Fibroblast of skin of back (primary cell): ENCODE measurements at regions not wholly inside any gene's neighbourhood (a gene's known extent, or its start where the extent isn't known, plus 50 kb on each side); places are given as distances from the start of the nearest gene placed in this dataset.

ENCODE experiments used
- DNase-seq: peaks from one replicate; pipeline ENCODE4 v3.0.0-alpha.2; 2013

DNA sequence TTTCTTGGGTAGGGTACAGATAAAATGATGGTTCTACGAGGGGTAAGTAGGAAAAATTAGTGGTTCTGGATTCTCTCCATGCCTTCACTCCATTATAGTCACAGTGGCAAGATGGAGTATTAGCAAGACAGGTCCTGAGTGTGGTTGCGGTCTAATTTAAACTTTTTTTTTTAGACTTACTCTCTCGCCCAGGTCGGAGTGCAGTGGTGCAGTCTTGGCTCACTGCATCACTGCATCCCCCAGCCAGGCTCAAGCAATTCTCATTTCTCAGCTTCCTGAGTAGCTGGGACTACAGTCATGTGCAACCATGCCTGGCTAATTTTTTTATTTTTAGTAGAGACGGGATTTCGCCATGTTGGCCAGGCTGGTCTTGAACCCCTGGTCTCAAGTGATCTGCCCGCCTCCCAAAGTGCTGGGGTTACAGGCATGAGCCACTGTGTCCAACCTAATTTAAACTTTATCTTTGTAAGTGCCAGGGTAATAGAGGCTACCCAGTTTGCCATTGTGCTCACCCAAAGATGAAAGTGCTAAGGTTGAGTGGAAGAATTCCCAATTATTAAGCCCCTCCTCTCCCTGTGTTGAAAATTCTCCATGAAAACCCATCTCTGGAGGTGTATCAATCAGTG lies 135.6 kb downstream of the TM9SF2 start:
- DNase-seq, result no peak

DNA sequence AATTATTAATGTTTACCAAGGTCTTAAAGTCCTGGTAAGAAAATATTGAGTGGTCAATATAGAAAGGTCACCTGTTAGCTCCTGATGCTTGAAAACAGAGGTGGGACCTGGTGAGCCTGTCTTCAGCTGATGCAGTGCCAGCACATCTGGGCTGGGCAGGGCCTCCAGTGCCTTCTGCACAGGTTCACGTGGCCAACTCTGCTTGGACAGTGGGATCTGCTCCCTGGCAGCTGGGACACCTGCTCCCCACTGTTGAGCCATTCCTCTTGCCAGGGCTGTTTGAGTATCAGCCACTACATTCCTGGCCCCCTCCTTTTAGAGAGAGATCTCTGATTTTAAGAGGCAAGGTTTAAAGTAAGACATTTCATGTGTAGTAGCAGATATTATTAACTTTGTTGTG lies 135.0 kb downstream of the TM9SF2 start:
- no peak for DNase-seq

DNA sequence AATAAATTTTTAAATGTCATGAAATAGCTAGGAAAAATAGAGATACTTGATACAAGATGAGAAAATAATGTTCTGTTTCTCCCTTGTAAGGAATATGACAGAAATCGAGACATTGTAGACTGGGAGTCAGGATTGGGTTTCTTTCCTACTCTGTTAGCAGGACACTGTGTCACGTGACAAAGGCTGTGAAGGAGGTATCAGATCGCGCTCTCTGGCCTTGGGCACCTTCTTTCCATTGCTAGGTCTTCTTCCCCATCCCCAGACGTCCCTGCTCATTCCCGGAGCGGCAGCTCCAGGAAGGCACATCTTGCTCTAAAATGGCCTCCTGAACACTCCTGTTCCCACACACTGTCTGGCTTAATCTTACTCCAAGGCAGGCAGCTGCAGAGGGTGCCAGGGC lies 133.4 kb downstream of the TM9SF2 start:
- no peak for DNase-seq

DNA sequence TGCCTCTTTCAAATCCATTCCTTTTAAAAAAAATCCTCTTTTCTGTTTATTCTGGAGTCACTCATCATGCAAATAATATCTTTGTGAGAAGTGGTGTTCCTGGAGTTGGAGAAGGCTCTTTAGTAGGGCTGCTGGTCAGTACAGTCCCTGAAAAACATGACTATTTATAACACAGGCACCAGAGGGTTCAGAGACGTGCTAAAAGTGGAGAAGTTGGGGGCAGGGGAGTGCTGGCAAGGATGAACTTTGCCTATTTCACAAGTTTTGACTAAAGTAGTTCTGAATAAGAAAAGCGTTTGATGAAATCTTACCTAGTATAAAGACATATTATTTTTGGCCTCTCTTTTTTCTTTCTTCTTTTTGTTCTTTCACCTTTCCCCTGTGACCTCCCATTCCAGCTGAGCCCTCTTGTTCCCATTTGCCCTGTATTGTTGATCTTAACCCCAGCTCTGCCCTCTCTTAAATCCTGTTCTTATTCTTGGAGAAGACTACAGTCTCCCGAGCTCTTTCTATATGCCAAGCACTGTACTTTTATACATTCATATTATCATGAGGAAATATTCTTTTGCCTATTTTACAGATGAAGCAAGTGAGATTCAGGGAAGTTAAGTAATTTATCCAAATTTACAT lies 129.1 kb downstream of the TM9SF2 start:
- DNase-seq, result no peak

DNA sequence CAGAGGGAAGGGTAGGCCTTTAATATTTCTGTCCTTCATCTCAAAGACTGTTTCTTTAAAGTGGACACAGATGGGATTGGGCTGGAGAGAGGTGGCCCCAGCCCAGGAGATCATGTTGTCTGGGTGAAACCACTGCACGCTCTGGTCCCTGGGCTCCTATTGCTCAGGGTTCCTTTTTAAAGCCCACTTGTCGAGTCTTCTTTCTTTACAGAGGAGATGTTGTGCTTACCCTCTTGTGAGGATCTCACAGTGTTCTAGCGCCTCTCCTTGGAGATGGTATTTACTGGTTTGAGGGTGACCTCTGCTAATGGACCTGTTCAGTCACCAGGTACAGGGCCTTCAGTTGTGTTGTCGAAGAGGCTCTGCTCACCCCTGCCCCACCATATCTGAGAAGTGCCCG lies 128.4 kb downstream of the TM9SF2 start:
- no peak for DNase-seq

DNA sequence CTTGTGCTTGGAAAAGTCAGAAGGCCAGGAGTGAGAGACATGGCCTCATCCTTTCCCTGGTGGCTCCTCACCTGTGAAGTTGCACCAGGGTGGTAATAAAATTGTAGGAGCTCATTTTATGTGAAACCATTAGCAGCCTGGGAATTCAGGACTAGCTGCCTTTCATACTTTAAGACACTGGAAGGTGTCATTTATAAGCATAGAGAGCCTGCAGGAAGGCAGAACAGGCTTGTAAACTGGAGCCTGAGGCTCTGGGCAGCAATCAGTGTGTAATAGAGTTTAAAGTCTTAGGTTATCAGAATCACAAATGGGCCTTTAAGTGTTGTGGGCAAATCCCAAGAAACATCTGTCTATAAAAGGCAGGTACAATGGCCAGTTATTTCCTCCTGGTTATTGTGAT lies 127.2 kb downstream of the TM9SF2 start:
- DNase-seq, result no peak

DNA sequence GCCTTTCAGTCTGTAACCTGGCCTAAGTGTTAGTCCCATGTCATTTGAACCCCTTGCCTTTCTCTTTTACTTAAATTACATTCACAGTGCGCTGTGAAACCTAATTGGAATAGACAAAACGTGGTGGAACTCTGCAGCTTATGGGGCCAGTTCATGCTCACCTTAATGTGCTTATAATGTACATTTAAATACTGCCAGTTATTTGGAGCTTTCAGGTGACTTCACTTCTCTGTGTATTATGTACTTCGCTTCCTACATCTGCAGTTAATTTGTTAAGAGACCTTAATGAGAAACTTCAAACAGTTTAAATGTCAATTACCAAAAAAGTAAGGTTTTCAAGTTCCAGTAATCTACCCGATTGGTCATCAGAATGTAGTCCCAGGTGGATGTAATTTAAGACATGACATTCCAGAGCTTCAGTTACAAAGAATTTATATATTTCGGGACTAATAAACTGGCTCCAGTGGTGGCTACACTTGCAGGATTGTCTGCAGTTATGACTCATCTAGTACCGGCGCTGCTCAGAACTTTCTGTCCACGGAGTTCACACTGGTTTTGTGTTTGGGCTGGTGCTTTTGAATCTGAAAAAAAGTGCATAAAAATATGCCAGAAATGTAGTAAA lies 125.3 kb downstream of the TM9SF2 start:
- peak; percentile 51 for DNase-seq

DNA sequence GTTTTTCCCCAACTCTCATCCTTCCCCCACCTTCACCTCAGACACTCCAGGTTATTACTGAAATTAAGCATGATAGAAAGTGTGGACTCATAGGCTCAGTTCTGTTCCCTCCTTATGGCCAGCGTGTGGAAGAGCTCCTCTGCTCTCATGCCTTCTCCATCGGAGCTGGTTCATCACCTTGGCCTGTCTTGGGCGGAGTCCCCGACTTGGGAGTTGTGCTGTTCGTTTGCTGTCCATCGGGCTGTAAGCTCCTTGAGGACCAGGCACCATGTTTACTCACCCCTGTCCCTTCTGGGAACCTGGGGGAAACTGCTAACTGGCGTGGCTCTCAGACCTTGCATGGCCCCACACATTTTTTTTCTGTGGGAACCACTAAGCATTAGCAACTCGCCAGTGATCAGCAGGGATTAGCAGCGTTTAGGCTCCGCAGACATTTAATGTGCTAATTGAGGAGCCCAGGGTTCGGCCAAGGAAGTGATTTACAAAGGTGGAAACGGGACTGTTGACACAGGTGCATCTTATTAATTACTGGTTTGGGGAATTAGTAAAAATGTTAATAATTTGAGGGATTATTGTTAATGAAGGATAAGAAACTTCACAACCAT lies 123.8 kb downstream of the TM9SF2 start:
- DNase-seq, result no peak

DNA sequence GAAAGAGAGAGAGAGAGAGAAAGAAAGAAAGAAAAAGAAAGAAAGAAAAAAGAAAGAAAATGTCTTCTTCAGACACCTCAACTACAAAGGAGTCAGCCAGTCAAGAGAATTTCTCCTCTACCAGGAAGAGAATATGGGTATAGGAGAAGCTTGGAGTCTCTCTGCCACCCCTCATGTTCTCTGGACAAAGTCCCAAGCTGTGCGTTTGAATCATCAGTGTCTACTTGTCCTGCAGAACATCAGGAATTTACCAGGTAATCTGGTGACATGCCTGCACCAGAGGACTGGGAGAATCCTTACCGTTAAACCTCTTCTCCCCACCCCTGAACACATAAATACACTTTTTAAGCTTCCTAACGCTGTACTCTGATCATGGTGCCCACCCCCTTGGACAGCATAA lies 119.5 kb downstream of the TM9SF2 start:
- DNase-seq, result no peak

DNA sequence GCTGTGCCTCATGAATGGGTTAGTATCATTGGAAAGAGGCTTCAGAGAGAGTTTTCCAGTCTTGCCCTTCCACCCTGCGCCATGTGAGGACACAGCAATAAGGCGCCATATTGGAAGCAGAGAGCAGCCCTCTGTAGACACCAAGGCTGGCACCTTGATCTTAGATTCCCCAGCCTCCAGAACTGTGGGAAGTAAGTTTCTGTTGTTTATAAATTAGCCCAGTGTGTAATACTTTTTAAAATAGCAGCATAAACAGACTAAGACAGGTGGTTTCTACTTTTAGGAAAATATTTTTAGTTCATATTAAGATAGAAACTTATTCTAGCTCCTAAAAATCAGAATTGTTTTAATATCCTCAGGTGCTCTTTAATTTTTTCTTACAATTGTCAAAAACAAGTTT lies 117.9 kb downstream of the TM9SF2 start:
- DNase-seq, result no peak

DNA sequence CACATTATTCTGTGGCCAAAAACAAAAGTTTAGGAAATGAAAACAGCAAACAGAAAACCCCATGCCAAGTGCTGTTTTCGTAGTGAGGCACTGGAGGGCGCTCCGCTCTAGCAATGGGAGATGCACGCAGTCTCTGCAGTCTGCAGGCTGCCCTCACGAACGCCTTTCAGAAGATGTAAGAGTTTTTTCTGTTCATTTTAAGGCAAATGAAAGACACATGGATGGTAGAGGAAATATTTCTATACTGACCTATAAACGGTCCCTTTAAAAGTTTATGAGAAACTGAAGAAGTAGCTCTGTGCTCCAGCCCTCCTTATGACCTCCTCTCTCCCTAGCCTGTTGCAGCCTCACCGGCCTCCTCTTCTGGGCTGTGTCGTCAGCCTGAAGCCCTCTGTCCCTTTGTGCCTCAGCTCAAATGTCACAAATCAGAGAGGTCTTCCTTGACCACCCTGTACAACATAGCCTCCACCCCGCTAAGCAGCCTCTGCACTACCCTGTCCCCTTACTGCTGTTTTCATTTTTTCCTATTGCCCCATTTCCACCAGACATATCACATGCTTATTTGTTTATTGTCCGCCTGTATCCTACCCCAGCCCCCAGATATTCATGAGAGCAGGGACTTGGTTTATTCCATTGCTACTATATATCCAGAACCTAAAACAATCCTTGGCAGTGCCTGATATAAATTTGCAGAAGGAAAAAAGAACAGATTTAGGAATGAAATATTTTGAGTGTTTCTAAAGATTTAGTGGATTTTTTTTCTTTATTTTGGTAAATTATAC lies 116.4 kb downstream of the TM9SF2 start:
- peak; percentile 42 for DNase-seq

DNA sequence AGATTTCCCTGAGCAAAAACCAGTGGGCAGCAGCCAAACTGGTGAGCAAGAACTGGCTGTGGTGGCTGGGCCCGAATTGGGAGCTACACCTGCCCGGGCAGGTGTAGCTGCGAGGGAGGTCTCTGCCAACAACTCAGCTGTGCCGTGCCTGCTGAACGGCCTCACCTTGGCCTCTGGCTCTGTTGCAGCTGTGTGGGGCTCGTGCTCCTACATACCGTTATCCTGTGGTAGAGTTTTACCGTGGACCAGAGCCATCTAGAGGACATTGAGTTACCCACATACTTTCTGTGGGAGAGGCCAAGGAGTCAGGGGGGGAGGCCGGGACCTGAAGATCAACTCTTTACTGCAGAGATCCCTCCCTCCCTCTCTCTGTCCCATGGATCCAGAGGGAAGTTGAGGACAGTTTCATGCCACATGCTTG lies 113.2 kb downstream of the TM9SF2 start:
- peak; percentile 25 for DNase-seq
